Testis (tissue), 2 donors: ENCODE measurements at regions not wholly inside any gene's neighbourhood (a gene's known extent, or its start where the extent isn't known, plus 50 kb on each side); places are given as distances from the start of the nearest gene placed in this dataset.

Source experiments
- CTCF ChIP-seq, 3 experiments: fragments of 450-650 bp in 2 of 3; fragments of 200-600 bp in 1 of 3; sonication (generic) in 1 of 3; IDR thresholded peaks; one replicate each; pipeline ENCODE4 v1.5.1; 2016 to 2019; ENCODE audit warnings: antibody characterized with exemption in 3 of 3, mild to moderate bottlenecking in 2 of 3, moderate library complexity in 1 of 3
- POLR2A ChIP-seq: fragments of 450-650 bp; IDR thresholded peaks from one replicate; pipeline ENCODE4 v1.6.1; 2017; ENCODE audit warnings: antibody characterized with exemption, mild to moderate bottlenecking, moderate library complexity

GRCh38 chr7:145643981-145644380, 472.6 kb upstream of the CNTNAP2 start:
- TF ChIP-seq CTCF (IDR thresholded peaks at IDR 0.05) = no peak
- TF ChIP-seq POLR2A = no peak
